ENCODE measurements at regions not wholly inside any gene's neighbourhood (a gene's known extent, or its start where the extent isn't known, plus 50 kb on each side); places are given as distances from the start of the nearest gene placed in this dataset.
"Not testable (repeated sequence)": the region's sequence is repeated elsewhere in the genome, so short reads cannot be mapped to it uniquely, and the experiment has no call there.

GRCh38 chr6:100300221-100300736 lies 164.4 kb downstream of the SIM1 start:
- Histone ChIP-seq H3K27me3 (replicated peaks; ENCODE audit: insufficient read depth, low read depth, low read length, poor library complexity) (no peaks in the 10 kb centered on the region), H3K4me1 (ENCODE audit: insufficient read depth, low read length, poor library complexity, severe bottlenecking) (no peaks in the 10 kb centered on the region), H3K36me3 (ENCODE audit: insufficient read depth, low read length, poor library complexity, severe bottlenecking) (no peaks in the 10 kb centered on the region), H3K27ac (ENCODE audit: low read depth, low read length, poor library complexity, severe bottlenecking) (no peak overlapping the region), H3K9me3 (ENCODE audit: low read depth, low read length, poor library complexity, severe bottlenecking) (no peaks in the 10 kb centered on the region), H3K4me3 (ENCODE audit: low read depth, low read length, poor library complexity, severe bottlenecking) (no peak overlapping the region)
- ChIA-PET CTCF (no interaction called here), POLR2A (ENCODE audit: low non-redundant PET) (interaction anchor here (0.7 kb wide), 1 partner anchor 156 kb away, joined by 4 read pairs; no protein-coding TSS in a partner anchor)
- no TSS peak for BruUV-seq (replicated peaks)
- intact Hi-C loops (cut with micrococcal nuclease; ENCODE audit: unreplicated experiment), result no loop called here
- TF ChIP-seq CTCF (conservative IDR thresholded peaks at IDR 0.05; ENCODE audit: low read depth, low read length), result no peak
- no peak for TF ChIP-seq EZH2 (IDR thresholded peaks at IDR 0.05; ENCODE audit: borderline replicate concordance, low read depth, low read length, poor library complexity, severe bottlenecking)
- DNase-seq (ENCODE audit: low spot score), result no peak

DNA sequence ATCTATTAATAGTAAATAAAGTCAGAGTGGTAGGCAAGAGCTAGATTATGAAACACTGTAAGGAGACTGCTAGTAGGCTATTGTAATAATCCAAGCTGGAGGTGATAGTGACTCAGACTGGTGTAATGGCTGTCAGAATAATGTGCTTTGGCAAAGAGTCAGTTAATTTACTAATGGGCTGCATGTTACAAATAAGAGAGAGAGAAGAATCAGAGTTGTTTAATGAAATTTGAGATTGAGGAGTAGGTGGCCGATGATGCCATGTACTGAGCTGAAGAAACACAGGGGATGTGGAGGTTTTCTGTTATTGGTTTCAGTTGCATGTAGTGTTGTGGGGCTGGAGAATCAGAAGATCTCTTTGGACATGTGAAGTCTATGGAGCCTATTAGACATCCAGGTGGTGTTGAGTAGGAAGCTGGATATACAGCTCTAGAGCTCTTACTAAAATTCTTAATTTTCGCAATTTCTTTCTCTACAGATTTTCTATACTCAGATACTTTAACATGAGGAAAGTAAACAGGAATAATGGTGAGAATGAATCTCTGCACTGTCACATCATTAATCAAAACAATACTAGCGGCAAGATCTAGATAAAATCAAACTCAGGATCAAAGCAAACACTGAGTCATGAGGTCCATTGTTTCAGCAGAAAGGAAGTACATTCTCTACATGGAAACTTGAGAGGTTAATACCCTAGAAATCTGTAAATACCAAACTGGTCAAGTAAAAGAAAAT lies 167.7 kb downstream of the SIM1 start:
- intact Hi-C loops (cut with micrococcal nuclease; ENCODE audit: unreplicated experiment), result no loop called here
- no TSS peak for BruUV-seq (replicated peaks)
- Histone ChIP-seq H3K36me3 (ENCODE audit: insufficient read depth, low read length, poor library complexity, severe bottlenecking) (no peaks in the 10 kb centered on the region), H3K4me1 (ENCODE audit: insufficient read depth, low read length, poor library complexity, severe bottlenecking) (no peaks in the 10 kb centered on the region), H3K4me3 (ENCODE audit: low read depth, low read length, poor library complexity, severe bottlenecking) (no peak overlapping the region), H3K27me3 (replicated peaks; ENCODE audit: insufficient read depth, low read depth, low read length, poor library complexity) (no peaks in the 10 kb centered on the region), H3K9me3 (ENCODE audit: low read depth, low read length, poor library complexity, severe bottlenecking) (no peaks in the 10 kb centered on the region), H3K27ac (ENCODE audit: low read depth, low read length, poor library complexity, severe bottlenecking) (no peak overlapping the region)
- ChIA-PET CTCF (no interaction called here), POLR2A (ENCODE audit: low non-redundant PET) (no interaction called here)
- DNase-seq (ENCODE audit: low spot score), result no peak
- TF ChIP-seq CTCF (conservative IDR thresholded peaks at IDR 0.05; ENCODE audit: low read depth, low read length) (no peak), EZH2 (IDR thresholded peaks at IDR 0.05; ENCODE audit: borderline replicate concordance, low read depth, low read length, poor library complexity, severe bottlenecking) (no peak)

- H3K36me3 ChIP-seq (ENCODE audit: insufficient read depth, low read length, poor library complexity, severe bottlenecking); H3K4me3 ChIP-seq (ENCODE audit: low read depth, low read length, poor library complexity, severe bottlenecking); BruUV-seq (replicated peaks); POLR2A ChIA-PET (ENCODE audit: low non-redundant PET); H3K27me3 ChIP-seq (replicated peaks; ENCODE audit: insufficient read depth, low read depth, low read length, poor library complexity); DNase-seq (ENCODE audit: low spot score); H3K27ac ChIP-seq (ENCODE audit: low read depth, low read length, poor library complexity, severe bottlenecking); CTCF ChIA-PET; intact Hi-C loops (cut with micrococcal nuclease; ENCODE audit: unreplicated experiment); H3K4me1 ChIP-seq (ENCODE audit: insufficient read depth, low read length, poor library complexity, severe bottlenecking); H3K9me3 ChIP-seq (ENCODE audit: low read depth, low read length, poor library complexity, severe bottlenecking): not testable (repeated sequence)
Observed at GRCh38 chr6:100295172-100295571, 169.5 kb downstream of the SIM1 start.

- no peaks in the 10 kb centered on the region for H3K4me1 ChIP-seq (ENCODE audit: insufficient read depth, low read length, poor library complexity, severe bottlenecking)
- H3K27ac ChIP-seq (ENCODE audit: low read depth, low read length, poor library complexity, severe bottlenecking), result no peak overlapping the region
- H3K4me3 ChIP-seq (ENCODE audit: low read depth, low read length, poor library complexity, severe bottlenecking), result no peak overlapping the region
- no peak for TF ChIP-seq EZH2 (IDR thresholded peaks at IDR 0.05; ENCODE audit: borderline replicate concordance, low read depth, low read length, poor library complexity, severe bottlenecking)
- TF ChIP-seq CTCF (conservative IDR thresholded peaks at IDR 0.05; ENCODE audit: low read depth, low read length), result no peak
- CTCF ChIA-PET, result no interaction called here
- BruUV-seq (replicated peaks), result no TSS peak
- H3K36me3 ChIP-seq (ENCODE audit: insufficient read depth, low read length, poor library complexity, severe bottlenecking), result no peaks in the 10 kb centered on the region
- POLR2A ChIA-PET (ENCODE audit: low non-redundant PET), result no interaction called here
- H3K9me3 ChIP-seq (ENCODE audit: low read depth, low read length, poor library complexity, severe bottlenecking), result no peaks in the 10 kb centered on the region
- H3K27me3 ChIP-seq (replicated peaks; ENCODE audit: insufficient read depth, low read depth, low read length, poor library complexity), result no peaks in the 10 kb centered on the region
- no peak for DNase-seq (ENCODE audit: low spot score)
- intact Hi-C loops (cut with micrococcal nuclease; ENCODE audit: unreplicated experiment), result no loop called here
Observed at GRCh38 chr6:100289285-100289684, 175.4 kb downstream of the SIM1 start.

Data from A673 (cell line).